GM23338 (cell line): ENCODE measurements at regions not wholly inside any gene's neighbourhood (a gene's known extent, or its start where the extent isn't known, plus 50 kb on each side); places are given as distances from the start of the nearest gene placed in this dataset.

ENCODE experiments used
- ATAC-seq: fragments of 200-7000 bp; cut with Tn5 transposase; 3 replicates; pipeline ENCODE4 v1.9.1; 2020
- DNase-seq: peaks from one replicate; pipeline ENCODE4 v3.0.0-alpha.2; 2015; ENCODE audit warnings: low spot score
- H2AFZ ChIP-seq: fragments of 200-600 bp; sonication (generic); 2 replicates; pipeline ENCODE4 v1.8.0; 2016; ENCODE audit warnings: antibody characterized with exemption, mild to moderate bottlenecking, moderate library complexity
- H3F3A ChIP-seq: fragments of 200-600 bp; sonication (generic); replicated peaks from 2 replicates; pipeline ENCODE4 v1.8.0; 2017; ENCODE audit warnings: antibody characterized with exemption, mixed run types, low read depth
- H3K27ac ChIP-seq: fragments of 200-600 bp; sonication (generic); 2 replicates; pipeline ENCODE4 v1.6.1; 2016; ENCODE audit warnings: low read depth
- H3K27me3 ChIP-seq: fragments of 200-600 bp; sonication (generic); 2 replicates; pipeline ENCODE4 v1.8.0; 2016; ENCODE audit warnings: mild to moderate bottlenecking, mixed run types, moderate library complexity; ENCODE audit not compliant: insufficient read depth
- H3K36me3 ChIP-seq: fragments of 200-600 bp; sonication (generic); 2 replicates; pipeline ENCODE4 v1.8.0; 2016; ENCODE audit warnings: mild to moderate bottlenecking; ENCODE audit not compliant: insufficient read depth
- H3K4me1 ChIP-seq: fragments of 200-600 bp; sonication (generic); 2 replicates; pipeline ENCODE4 v1.8.0; 2016; ENCODE audit warnings: mild to moderate bottlenecking, moderate library complexity; ENCODE audit not compliant: insufficient read depth
- H3K4me2 ChIP-seq: fragments of 200-600 bp; sonication (generic); 2 replicates; pipeline ENCODE4 v1.7.1; 2017; ENCODE audit warnings: mixed run types
- H3K4me3 ChIP-seq: fragments of 200-600 bp; sonication (generic); 2 replicates; pipeline ENCODE4 v1.6.1; 2016; ENCODE audit warnings: mixed run types
- H3K79me2 ChIP-seq: fragments of 200-600 bp; sonication (generic); replicated peaks from 2 replicates; pipeline ENCODE4 v1.8.0; 2017; ENCODE audit warnings: mild to moderate bottlenecking; ENCODE audit not compliant: insufficient read depth
- H3K9me2 ChIP-seq: fragments of 200-600 bp; sonication (generic); 2 replicates; pipeline ENCODE4 v1.8.0; 2017; ENCODE audit not compliant: insufficient read depth
- H4K20me1 ChIP-seq: fragments of 200-600 bp; sonication (generic); replicated peaks from 2 replicates; pipeline ENCODE4 v1.8.0; 2017; ENCODE audit warnings: mild to moderate bottlenecking; ENCODE audit not compliant: insufficient read depth
- H3K27ac Mint-ChIP-seq: 2 replicates; pipeline ENCODE4 v1.8.0; 2020; ENCODE audit warnings: inconsistent platforms, mild to moderate bottlenecking, moderate library complexity, mixed read lengths
- H3K27me3 Mint-ChIP-seq: 3 replicates; pipeline ENCODE4 v1.8.0; 2022; ENCODE audit warnings: low read depth, mild to moderate bottlenecking, moderate library complexity, mixed read lengths, inconsistent platforms; ENCODE audit not compliant: insufficient read depth, poor library complexity
- H3K36me3 Mint-ChIP-seq: 3 replicates; pipeline ENCODE4 v1.8.0; 2021; ENCODE audit warnings: low read depth, mild to moderate bottlenecking, inconsistent platforms, moderate library complexity, mixed read lengths
- H3K4me1 Mint-ChIP-seq: 3 replicates; pipeline ENCODE4 v1.8.0; 2020; ENCODE audit warnings: mild to moderate bottlenecking, inconsistent platforms, mixed read lengths
- H3K4me3 Mint-ChIP-seq: 3 replicates; pipeline ENCODE4 v1.8.0; 2021; ENCODE audit warnings: moderate library complexity, mild to moderate bottlenecking, inconsistent platforms, mixed read lengths
- H3K9me3 Mint-ChIP-seq: 3 replicates; pipeline ENCODE4 v1.8.0; 2020; ENCODE audit warnings: moderate library complexity, mild to moderate bottlenecking, inconsistent platforms, mixed read lengths
- CREB1 ChIP-seq: fragments of 250-450 bp; sonication (Bioruptor Pico); IDR thresholded peaks from 2 replicates; pipeline ENCODE4 v1.5.0; 2020; ENCODE audit warnings: low read depth, mild to moderate bottlenecking, moderate library complexity
- CTCF ChIP-seq, 2 experiments: fragments of 200-600 bp in 1 of 2; sonication (generic) in 1 of 2; conservative IDR thresholded peaks; 2 replicates each; pipeline versions ENCODE4 v1.5.1 to v1.6.1; 2016 to 2017; ENCODE audit warnings: antibody characterized with exemption in 2 of 2, low read depth in 2 of 2, mild to moderate bottlenecking in 2 of 2, moderate library complexity in 1 of 2
- ETS1 ChIP-seq: IDR thresholded peaks from 2 replicates; pipeline ENCODE4 v1.6.1; 2016; ENCODE audit warnings: antibody characterized with exemption
- EZH2 ChIP-seq: fragments of 200-600 bp; sonication (generic); IDR thresholded peaks from one replicate; pipeline ENCODE4 v1.8.0; 2017; ENCODE audit warnings: antibody characterized with exemption, mild to moderate bottlenecking, low read depth; ENCODE audit not compliant: unreplicated experiment
- EZH2phosphoT487 ChIP-seq: fragments of 200-600 bp; sonication (generic); IDR thresholded peaks from one replicate; pipeline ENCODE4 v1.8.1; 2018; ENCODE audit warnings: antibody characterized with exemption; ENCODE audit not compliant: unreplicated experiment
- JUNB ChIP-seq: IDR thresholded peaks from one replicate; pipeline ENCODE4 v1.6.1; 2016; ENCODE audit warnings: antibody characterized with exemption; ENCODE audit not compliant: unreplicated experiment
- NANOG ChIP-seq: IDR thresholded peaks from 2 replicates; pipeline ENCODE4 v1.6.1; 2016; ENCODE audit warnings: antibody characterized with exemption, borderline replicate concordance
- POLR2AphosphoS5 ChIP-seq: IDR thresholded peaks from 2 replicates; pipeline ENCODE4 v1.6.1; 2016; ENCODE audit warnings: antibody characterized with exemption, low read depth
- REST ChIP-seq: IDR thresholded peaks from one replicate; pipeline ENCODE4 v1.6.1; 2018; ENCODE audit warnings: antibody characterized with exemption; ENCODE audit not compliant: unreplicated experiment
- STAT1 ChIP-seq: IDR thresholded peaks from one replicate; pipeline ENCODE4 v1.6.1; 2016; ENCODE audit warnings: antibody characterized with exemption; ENCODE audit not compliant: unreplicated experiment
- ZNF114 ChIP-seq: fragments of 250-450 bp; sonication (Bioruptor Pico); IDR thresholded peaks from 2 replicates; pipeline ENCODE4 v1.5.0; 2020; ENCODE audit warnings: mild to moderate bottlenecking, moderate library complexity
- ZNF331 ChIP-seq: fragments of 250-450 bp; sonication (Bioruptor Pico); IDR thresholded peaks from 2 replicates; pipeline ENCODE4 v1.5.0; 2020; ENCODE audit warnings: low read depth, mild to moderate bottlenecking, moderate library complexity
- TF ChIP-seq, protein P1 (sequence below): fragments of 250-450 bp; sonication (Bioruptor Pico); IDR thresholded peaks from 2 replicates; pipeline ENCODE4 v1.5.0; 2020; ENCODE audit warnings: mild to moderate bottlenecking, moderate library complexity

GRCh38 chr4:164192844-164193243 lies 561.1 kb upstream of the SMIM31 start:
- H3K27ac Mint-ChIP-seq = no peak overlapping the region
- H3K4me3 ChIP-seq = no peak overlapping the region
- H2AFZ ChIP-seq = no peak overlapping the region
- H3K27me3 ChIP-seq = no peaks in the 10 kb centered on the region
- no peaks in the 10 kb centered on the region for H3K36me3 ChIP-seq
- no peak for DNase-seq
- no peak for ATAC-seq
- no peak overlapping the region for H3K4me3 Mint-ChIP-seq
- peaks cover 13% of the 10 kb centered on the region for H3K9me2 ChIP-seq
- H3K4me1 ChIP-seq = no peaks in the 10 kb centered on the region
- no peaks in the 10 kb centered on the region for H3K4me1 Mint-ChIP-seq
- no peak overlapping the region for H3K27ac ChIP-seq
- no peaks in the 10 kb centered on the region for H4K20me1 ChIP-seq
- 0 out of 3 replicates have a peak, but pooled peaks cover 3% of the 10 kb centered on the region for H3K9me3 Mint-ChIP-seq
- H3K4me2 ChIP-seq = no peak overlapping the region
- no peaks in the 10 kb centered on the region for H3F3A ChIP-seq
- peaks cover 5% of the 10 kb centered on the region for H3K27me3 Mint-ChIP-seq
- no peaks in the 10 kb centered on the region for H3K36me3 Mint-ChIP-seq
- no peak for TF ChIP-seq ETS1
- no peak for TF ChIP-seq REST
- no peak for TF ChIP-seq EZH2phosphoT487
- TF ChIP-seq, protein P1, sequence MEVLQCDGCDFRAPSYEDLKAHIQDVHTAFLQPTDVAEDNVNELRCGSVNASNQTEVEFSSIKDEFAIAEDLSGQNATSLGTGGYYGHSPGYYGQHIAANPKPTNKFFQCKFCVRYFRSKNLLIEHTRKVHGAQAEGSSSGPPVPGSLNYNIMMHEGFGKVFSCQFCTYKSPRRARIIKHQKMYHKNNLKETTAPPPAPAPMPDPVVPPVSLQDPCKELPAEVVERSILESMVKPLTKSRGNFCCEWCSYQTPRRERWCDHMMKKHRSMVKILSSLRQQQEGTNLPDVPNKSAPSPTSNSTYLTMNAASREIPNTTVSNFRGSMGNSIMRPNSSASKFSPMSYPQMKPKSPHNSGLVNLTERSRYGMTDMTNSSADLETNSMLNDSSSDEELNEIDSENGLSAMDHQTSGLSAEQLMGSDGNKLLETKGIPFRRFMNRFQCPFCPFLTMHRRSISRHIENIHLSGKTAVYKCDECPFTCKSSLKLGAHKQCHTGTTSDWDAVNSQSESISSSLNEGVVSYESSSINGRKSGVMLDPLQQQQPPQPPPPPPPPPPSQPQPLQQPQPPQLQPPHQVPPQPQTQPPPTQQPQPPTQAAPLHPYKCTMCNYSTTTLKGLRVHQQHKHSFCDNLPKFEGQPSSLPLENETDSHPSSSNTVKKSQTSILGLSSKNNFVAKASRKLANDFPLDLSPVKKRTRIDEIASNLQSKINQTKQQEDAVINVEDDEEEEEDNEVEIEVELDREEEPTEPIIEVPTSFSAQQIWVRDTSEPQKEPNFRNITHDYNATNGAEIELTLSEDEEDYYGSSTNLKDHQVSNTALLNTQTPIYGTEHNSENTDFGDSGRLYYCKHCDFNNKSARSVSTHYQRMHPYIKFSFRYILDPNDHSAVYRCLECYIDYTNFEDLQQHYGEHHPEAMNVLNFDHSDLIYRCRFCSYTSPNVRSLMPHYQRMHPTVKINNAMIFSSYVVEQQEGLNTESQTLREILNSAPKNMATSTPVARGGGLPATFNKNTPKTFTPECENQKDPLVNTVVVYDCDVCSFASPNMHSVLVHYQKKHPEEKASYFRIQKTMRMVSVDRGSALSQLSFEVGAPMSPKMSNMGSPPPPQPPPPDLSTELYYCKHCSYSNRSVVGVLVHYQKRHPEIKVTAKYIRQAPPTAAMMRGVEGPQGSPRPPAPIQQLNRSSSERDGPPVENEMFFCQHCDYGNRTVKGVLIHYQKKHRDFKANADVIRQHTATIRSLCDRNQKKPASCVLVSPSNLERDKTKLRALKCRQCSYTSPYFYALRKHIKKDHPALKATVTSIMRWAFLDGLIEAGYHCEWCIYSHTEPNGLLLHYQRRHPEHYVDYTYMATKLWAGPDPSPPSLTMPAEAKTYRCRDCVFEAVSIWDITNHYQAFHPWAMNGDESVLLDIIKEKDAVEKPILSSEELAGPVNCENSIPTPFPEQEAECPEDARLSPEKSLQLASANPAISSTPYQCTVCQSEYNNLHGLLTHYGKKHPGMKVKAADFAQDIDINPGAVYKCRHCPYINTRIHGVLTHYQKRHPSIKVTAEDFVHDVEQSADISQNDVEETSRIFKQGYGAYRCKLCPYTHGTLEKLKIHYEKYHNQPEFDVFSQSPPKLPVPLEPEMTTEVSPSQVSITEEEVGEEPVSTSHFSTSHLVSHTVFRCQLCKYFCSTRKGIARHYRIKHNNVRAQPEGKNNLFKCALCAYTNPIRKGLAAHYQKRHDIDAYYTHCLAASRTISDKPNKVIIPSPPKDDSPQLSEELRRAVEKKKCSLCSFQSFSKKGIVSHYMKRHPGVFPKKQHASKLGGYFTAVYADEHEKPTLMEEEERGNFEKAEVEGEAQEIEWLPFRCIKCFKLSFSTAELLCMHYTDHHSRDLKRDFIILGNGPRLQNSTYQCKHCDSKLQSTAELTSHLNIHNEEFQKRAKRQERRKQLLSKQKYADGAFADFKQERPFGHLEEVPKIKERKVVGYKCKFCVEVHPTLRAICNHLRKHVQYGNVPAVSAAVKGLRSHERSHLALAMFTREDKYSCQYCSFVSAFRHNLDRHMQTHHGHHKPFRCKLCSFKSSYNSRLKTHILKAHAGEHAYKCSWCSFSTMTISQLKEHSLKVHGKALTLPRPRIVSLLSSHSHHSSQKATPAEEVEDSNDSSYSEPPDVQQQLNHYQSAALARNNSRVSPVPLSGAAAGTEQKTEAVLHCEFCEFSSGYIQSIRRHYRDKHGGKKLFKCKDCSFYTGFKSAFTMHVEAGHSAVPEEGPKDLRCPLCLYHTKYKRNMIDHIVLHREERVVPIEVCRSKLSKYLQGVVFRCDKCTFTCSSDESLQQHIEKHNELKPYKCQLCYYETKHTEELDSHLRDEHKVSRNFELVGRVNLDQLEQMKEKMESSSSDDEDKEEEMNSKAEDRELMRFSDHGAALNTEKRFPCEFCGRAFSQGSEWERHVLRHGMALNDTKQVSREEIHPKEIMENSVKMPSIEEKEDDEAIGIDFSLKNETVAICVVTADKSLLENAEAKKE (CRISPR knock-in tag) = no peak
- no peak for TF ChIP-seq CTCF (conservative IDR thresholded peaks at IDR 0.05; ENCODE audit: low read depth in 2 of 2)
- TF ChIP-seq STAT1 = no peak
- no peak for TF ChIP-seq ZNF331 (CRISPR knock-in tag)
- TF ChIP-seq CREB1 = no peak
- TF ChIP-seq EZH2 = no peak
- TF ChIP-seq JUNB = no peak
- TF ChIP-seq POLR2AphosphoS5 = no peak
- no peak for TF ChIP-seq ZNF114 (CRISPR knock-in tag)
- no peak for TF ChIP-seq NANOG
- H3K79me2 ChIP-seq = no peaks in the 10 kb centered on the region
